ENCODE measurements at regions not wholly inside any gene's neighbourhood (a gene's known extent, or its start where the extent isn't known, plus 50 kb on each side); places are given as distances from the start of the nearest gene placed in this dataset.

DNA sequence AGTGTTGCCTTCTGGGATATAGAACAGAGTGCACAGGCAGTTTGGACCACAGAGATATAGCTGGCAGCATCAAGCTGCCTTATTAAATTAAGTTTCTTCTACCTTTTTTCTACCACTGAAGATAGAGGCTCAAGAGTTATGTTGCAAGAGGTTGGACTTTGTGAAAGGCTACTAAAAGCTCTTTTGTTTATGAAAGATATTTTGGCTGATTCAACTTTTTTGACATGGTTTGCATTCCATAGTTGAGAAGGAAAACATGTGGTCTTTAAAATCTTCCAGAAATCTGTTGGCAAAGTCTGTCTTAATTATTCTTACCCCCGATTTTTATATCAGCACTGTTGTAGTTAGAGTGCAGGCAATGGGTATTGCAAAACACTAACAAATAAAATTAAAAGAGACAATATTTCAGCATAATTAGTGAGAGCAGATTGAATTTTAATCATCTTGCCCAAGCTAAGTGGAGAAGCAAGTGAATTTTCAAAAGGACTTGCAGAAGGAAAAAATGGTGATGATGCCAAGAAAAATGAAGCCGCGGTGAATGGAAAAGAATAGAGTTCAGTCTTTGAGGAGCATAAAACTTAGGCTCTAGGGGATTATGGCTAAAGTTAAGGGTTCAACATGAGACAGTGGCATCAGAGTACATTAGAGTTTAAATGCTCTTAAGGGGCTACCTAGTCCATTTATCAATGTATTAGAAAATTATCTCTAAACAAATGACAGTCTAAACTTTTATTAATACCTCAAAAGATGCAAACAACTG, 450.9 kb upstream of the CNTNAP2 start:
- DNase-seq (ENCODE audit: low read depth) = no peak
- no peak for TF ChIP-seq CTCF (IDR thresholded peaks at IDR 0.05; ENCODE audit: control insufficient read depth, extremely low read depth, insufficient read depth)
- no peak overlapping the region for H3K4me3 ChIP-seq (ENCODE audit: low read depth, low read length)

DNA sequence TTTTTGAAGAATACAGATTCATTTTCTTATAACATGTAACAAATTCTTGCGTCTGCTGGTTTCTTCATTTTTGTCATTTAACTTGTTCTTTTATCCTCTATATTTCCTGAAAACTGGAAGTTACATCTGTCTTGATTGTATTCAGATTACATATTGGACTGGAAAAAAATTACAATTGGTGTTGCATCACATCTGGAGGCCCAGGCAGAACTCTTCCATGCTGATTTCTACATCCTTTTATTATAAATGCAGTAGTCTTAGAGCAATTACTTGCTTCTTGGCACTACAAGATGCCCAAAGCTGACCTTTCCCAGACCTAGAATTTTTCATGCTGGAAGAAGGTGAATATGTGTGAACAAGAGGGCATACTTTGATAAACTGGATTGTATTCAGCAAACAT, 460.9 kb upstream of the CNTNAP2 start:
- DNase-seq (ENCODE audit: low read depth) = no peak
- no peak overlapping the region for H3K4me3 ChIP-seq (ENCODE audit: low read depth, low read length)
- no peak for TF ChIP-seq CTCF (IDR thresholded peaks at IDR 0.05; ENCODE audit: control insufficient read depth, extremely low read depth, insufficient read depth)

GRCh38 chr7:145645135-145645515, 471.5 kb upstream of the CNTNAP2 start:
- no peak for DNase-seq (ENCODE audit: low read depth)
- TF ChIP-seq CTCF (IDR thresholded peaks at IDR 0.05; ENCODE audit: control insufficient read depth, extremely low read depth, insufficient read depth) = no peak
- H3K4me3 ChIP-seq (ENCODE audit: low read depth, low read length) = no peak overlapping the region

- H3K4me3 ChIP-seq (ENCODE audit: low read depth, low read length) = no peak overlapping the region
- DNase-seq (ENCODE audit: low read depth) = no peak
- no peak for TF ChIP-seq CTCF (IDR thresholded peaks at IDR 0.05; ENCODE audit: control insufficient read depth, extremely low read depth, insufficient read depth)
Observed at GRCh38 chr7:145644426-145645134, 472.0 kb upstream of the CNTNAP2 start.

DNA sequence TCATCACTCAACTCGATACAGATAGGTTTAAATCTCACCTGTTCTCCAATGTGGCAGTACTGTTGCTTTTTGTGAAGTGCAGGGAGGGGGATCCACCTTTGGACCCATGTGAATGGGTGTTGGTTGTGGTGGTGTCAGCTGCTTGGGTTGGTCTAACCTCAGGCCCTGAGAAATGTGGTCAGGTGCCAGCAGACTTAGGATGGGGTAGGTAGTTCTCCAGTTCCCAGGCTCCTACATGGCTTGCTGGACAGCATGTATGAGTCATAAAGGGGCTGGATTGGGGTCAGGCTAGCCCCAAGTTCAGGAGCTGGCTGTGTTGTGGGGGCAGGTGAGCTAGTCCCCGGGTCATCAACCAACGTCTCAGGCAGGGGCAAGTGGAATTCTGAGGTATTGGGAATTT, 472.6 kb upstream of the CNTNAP2 start:
- TF ChIP-seq CTCF (IDR thresholded peaks at IDR 0.05; ENCODE audit: control insufficient read depth, extremely low read depth, insufficient read depth) = no peak
- no peak overlapping the region for H3K4me3 ChIP-seq (ENCODE audit: low read depth, low read length)
- DNase-seq (ENCODE audit: low read depth) = no peak

DNA sequence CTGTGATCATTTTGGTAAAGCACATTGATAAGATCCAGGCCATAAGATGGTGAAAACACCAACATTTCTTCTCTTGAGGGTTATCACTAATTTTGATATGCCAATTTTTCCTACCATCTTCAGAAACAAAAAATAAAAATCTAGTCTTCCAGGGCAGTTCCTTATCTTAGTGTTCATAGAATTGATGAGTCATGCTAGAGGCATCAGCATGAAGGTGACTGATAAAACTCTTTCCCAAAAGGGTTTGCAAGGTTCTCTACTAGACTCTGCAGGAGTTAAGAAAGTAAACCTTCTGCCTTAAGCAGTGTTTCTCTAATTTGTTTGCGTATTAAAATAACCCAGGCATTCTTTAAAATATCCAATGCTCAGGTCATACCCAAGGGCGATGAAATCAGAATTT, 483.1 kb upstream of the CNTNAP2 start:
- DNase-seq (ENCODE audit: low read depth) = no peak
- H3K4me3 ChIP-seq (ENCODE audit: low read depth, low read length) = no peak overlapping the region
- no peak for TF ChIP-seq CTCF (IDR thresholded peaks at IDR 0.05; ENCODE audit: control insufficient read depth, extremely low read depth, insufficient read depth)
